Activated gamma-delta T cell treated with anti-CD3 and anti-CD28 coated beads, Interleukin-2, amount 50 U/mL, for 16 hours (primary cell): ENCODE measurements at regions not wholly inside any gene's neighbourhood (a gene's known extent, or its start where the extent isn't known, plus 50 kb on each side); places are given as distances from the start of the nearest gene placed in this dataset.
A peak's percentile ranks its signal among the peaks of the same experiment; 100 is the strongest.

Experiments
- DNase-seq: peaks from one replicate; pipeline ENCODE4 v3.0.0-alpha.2; 2020; ENCODE audit warnings: low read depth

DNA sequence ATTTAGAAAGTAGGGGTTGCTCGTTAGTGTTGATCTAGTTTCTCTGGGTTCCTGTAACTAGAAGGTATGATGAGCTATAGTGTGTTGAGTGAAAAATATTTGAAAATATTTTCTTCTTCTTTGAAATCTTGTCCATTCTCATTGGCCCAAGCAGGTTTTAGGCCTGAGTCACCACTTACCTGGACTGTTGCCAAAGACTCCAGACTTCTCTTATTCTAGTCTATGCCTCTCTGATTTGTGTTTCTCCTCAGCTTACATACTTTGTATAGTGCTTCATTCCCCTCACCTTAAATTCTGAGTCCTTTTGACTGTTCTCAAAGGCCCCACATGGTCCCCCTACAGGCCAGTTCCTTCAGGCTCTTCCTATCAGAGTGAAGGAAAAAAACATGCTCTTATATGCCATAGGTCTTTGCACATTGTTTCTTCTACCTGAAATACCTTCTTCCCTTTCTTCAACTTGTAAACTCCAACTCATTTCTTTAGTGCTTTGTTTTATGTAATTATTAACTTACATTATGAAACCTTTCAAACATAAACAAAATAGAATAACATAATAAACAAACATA, 258.2 kb downstream of the PPP1R2C start:
- DNase-seq: no peak

DNA sequence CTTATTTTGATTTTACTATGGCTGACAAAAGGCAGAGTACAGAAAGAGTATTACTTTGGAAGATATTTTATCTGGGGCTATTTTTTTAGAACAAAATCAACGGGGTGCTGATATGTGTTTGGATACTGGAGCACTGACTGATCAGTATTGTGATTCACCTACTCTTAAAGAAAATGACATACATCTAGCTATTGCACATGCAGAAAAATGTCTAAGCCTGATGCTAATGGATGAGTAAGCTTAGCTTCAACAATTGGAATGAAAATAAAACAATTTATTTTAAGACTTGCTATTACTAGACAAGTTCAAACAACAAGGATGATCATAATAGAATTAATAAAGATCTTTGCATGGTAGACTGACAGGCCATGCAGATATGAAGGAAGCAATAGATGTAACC, 262.0 kb downstream of the PPP1R2C start:
- DNase-seq: no peak

DNA sequence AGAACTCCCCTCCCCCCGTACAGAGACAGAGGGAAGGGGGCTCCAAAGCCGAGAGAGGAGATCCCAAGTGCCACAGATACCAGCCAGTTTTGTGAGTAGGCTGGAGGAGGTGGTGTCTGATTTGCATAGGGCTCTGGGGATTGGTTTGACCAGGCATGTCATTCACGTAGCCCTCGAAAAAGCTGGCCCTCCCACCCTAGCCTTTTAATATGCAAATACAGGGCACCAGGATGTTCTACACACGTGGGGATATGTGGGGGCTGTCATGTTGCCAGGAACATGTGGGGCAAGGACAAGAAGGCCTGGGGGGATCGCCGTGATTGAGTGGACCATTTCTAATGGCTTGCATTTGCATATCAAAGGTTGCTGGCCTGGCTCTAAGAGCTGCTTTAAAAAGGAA, 272.9 kb downstream of the PPP1R2C start:
- no peak for DNase-seq

DNA sequence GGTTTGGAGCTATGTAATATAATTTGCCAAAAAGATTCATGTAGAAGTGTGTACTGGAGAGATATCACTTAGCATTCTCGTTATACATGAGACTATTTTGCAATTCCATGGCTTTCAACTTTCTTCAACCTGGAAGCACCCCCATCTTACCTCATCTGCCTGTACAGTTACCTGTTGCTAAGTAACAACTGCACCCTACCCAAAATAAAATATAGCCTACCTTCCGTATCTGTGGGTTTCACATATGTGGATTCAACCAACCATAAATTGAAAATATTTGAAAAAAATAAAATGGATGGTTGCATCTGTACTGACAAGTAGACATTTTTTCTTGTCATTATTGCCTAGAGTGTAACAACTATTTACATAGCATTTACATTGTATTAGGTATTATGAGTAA, 278.3 kb downstream of the PPP1R2C start:
- no peak for DNase-seq

DNA sequence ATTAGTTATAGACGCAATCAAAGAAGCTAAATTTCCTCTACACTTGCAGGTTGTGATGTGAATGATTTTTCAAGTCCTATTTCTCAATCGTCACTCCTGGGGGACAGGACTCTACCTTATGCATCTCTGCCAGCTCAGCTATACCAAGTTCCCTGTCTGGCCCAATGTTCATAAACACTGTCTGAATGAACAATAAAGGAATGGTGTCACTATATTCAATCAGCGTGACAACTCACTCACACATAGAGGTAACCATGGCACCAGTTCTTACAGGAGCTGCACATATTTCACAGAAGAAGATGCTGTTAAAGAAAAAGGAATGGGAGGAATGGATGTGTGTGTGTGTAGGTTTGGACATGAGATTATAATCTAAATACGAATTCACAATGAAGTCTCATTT, 280.6 kb downstream of the PPP1R2C start:
- no peak for DNase-seq

DNA sequence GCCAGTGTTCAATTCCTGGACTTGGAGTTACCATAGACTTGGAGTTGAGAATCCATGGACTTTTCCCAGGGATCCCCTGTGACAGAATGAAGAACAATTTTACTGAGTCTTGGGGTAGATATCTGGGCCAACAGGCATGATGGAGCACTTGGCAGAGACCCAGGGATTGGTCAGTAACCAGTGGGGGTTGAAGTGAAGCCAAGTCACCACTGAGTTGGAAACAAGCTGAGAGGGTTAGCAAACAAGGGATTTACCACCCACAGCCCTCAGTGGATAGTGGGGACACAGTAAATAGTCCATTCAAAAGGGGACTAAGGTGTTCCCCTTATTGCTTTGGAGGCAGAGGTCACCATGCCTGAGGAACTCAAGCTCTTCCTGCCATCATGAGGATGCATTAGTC, 281.7 kb downstream of the PPP1R2C start:
- no peak for DNase-seq

DNA sequence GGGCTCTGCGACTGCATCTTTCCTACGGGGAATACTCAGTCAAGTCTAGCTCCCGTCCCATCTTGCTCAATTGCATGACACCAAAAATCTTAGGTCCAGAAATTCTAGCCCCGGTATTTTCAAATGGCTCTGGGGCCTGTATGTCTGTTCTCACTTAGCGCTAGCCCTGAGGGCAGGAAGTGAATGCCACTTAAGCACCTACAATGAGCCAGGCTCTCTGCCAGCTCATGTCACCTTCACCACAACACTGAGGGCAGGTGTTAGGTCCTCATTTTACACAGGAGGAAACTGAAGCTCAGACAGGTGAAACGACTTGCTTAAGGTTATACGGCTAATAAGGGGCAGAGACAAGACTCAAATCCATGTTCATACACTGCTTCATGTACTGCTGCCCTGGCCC, 282.8 kb downstream of the PPP1R2C start:
- DNase-seq: peak; percentile 7

DNA sequence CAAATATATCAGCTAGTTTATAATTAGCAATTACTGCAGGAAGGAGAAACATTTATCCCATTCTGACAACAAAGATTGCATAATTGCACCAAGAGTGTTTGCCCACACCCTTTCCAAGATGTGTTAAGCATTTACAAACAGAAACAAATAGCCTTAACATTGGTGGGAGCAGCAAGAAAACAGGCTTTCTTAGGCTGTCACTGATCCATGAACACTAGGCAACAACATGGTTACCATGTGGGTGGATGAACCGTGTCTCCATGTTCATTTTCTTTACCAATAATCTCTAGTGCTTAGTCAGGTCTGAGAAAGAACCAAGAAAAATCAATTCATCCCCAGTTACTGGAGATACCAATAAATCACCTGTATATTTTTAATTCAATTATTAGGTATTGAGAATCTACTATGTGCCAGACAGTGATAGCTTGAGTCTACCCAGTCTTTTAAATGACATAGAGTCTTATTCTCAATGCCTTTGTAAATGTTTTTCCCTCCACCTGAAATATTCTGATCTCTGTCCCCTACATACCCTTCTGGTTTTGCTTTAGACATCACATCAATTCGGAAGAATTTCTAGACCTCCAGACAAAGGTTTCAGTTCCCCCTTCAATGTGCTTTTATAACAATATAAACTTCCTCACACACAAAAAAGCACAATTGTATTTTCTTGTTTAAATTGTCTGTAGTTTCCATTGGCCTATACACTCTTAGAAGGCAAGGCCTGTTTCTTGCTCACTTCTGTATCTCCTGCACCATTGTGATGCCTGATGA, 286.6 kb downstream of the PPP1R2C start:
- DNase-seq: no peak

DNA sequence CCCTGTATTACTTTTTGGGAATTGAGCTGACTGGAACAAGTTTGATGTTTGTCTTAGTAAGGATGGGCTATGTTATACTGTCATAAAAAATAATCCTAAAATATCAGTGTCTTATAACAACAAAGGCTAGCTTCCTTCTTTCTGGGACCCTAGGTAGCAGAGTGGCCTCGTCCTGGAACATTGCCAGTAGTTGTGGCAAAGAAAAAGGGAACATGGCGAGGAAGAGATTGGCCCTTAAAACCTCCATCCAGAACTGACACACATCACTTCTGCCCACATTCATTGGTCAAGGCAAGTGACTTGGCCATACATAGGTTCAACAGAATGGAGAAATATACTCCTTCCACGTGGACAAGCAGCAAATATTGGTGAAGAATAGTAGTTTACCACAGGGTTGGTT, 287.9 kb downstream of the PPP1R2C start:
- no peak for DNase-seq

DNA sequence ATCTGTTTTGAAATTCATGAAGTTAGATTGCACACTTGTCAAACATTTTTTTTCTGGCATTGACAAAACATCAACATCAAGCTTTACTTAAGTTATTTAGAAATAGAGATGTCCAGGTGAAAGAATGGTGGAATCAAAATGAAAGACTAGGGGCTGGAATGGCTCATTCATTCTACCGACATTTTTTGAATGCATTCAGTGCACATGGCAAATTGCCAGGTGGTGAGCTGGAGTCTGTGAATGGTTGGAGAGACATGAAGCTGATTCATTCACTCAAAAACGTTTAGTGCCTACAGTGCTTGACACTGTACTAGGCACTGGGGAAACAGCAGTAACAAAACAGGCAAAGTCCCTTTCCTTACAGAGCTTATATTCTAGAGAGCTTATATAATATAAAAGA, 292.4 kb downstream of the PPP1R2C start:
- DNase-seq: no peak

DNA sequence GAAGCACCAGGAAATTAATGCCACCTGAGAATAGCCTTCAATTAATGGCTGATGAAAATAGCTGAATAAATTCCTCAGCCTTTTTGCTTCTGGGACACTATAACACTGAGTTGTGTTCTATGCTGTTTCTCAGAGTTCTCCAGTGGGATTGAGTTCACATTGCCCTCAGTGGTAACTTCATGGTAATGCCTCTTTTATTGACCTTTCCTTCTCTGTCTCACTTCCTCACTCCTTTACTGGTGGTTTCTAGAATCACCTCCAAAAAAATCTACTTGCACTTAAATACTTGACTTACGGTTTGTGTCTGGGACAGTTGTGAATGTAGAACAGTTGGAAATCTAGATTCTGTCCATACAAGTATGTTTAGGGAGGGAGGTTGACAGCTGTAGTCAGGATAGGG, 293.7 kb downstream of the PPP1R2C start:
- no peak for DNase-seq

DNA sequence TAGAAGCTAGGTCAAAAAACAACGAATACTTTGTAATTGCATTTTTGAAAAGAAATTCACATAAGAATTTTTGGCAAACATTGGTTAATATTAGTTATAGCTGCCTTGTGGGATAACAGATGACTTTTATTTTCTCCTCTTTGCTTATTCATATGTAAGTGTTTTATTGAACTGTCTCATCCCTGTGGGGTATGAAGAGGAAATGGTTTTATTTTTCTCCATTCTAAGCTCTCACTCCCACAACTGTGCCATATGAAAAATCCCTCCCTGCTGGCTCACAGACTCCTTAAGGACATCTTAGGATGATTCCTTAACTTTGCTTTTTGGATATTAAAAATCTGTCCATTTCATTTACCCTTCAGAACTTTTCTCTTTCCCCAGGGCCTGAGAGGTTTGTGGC, 300.6 kb downstream of the PPP1R2C start:
- DNase-seq: no peak

DNA sequence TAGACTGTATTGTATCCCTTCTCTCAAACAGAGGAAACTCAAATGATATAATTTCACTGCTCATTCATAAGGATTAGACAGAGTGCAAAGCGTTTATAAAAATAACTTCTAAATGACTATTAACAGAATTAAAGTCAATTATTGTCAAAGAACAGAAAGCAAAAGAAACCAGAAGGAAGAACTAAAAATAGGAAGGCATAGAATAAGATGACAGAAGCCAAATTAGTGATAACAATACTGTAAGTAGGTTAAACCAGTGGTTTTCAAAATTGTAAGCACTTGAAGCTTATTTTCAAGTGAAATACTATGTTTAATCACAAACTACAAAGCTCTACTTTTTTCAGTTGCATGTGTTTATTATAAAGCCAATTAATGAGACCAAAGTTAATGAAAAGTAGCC, 305.2 kb downstream of the PPP1R2C start:
- no peak for DNase-seq

DNA sequence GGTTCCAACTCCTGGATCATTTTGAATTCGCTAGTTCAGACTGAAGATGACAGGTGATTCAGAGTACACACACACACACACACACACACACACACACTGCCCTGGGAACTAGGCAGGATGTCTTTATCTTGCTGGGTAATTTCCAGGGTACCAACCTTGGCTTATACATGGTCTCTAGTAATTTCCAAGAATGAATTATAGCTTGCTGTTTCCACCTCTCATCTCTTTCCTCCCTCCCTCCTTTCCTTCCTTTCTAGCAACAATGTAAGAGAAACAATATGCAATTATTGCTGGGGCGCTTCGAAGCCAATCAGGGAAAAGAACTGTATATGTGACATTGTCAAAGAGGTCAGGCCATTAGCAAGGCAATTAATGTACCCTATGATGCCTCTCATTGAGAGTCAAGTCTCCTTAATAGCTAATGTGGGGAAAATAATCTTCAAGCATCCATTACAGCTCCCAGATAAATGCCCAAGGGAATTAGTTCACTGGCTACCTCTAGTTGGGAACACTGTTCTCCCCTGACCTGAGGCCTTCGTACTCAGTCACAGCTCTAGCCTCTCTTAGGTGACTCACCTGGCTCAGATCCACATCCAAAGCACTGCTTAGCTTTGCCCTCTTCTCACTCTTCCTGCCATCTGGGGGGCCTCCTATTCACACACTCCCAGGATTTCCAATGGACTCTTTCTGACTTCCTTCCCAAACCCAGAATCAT, 311.5 kb downstream of the PPP1R2C start:
- no peak for DNase-seq

DNA sequence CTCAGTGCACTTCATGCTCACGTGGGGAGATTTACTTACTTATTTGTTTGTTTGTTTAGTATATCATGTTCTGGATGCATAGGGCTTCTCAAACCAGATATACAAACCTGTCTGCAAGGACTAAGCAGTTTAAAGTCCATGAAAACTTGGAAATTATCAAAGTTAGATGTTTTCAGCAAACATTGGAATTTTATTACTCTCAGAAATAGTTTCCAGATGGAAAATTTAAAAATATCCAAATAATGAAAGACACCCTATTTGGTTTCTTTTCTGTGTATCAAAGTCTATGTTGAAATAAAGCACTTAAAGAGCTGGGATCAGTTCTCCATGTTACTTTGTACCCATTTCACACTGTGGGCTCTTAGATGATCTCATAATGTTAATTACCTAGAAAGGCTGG, 312.1 kb downstream of the PPP1R2C start:
- no peak for DNase-seq

DNA sequence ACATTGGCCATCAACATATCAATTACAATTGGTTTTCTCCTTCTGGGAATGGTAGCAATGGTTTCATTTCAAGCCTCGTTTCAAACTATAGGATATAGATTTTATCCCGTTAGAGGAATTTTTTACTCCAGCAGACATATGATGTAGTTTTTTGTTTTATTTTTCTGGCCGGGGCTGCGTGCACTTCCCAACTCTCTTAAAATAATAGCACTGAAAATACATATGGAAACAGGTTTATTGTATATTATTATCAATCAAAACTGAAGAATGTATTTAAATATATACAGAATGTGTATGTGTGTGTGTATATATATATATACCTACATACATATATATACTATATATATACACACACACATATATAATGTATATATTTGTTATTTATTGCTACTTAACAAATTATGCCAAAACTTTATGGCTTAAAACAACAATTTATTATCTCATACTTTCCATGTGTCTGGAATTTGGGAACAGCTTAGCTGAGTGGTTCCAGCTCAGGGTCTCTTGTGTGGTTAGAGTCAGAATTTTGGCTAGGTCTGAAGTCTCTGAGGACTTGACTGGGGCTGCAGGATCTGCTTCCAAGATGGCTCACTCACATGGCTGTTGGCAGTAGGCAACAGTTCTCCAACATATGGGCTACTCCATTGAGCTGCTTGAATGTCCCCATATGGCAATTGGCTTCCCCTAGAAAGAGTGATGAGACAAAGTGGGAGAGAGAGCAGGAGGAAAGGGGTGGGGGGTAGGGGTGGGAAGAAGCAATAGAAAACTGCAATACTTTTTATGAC, 314.1 kb downstream of the PPP1R2C start:
- DNase-seq: no peak

DNA sequence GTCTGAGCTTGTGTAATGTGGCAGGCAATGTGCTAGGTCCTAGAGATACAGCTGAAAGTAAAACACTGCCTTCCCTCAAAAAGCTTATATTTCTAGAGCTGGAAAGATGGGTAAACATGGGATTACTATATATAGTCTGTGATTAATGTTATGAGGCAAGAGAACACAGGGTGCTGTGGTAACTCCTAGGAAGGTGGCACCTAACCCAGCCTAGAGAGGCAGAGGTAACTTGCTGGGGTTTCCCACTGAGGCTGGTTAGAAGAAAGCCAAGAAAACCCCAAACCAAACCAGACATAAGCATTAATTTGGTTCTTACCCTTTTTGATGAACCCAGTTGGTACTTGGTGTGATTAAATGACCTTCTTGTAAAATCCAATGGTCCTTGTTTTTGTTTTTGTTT, 315.0 kb downstream of the PPP1R2C start:
- no peak for DNase-seq

DNA sequence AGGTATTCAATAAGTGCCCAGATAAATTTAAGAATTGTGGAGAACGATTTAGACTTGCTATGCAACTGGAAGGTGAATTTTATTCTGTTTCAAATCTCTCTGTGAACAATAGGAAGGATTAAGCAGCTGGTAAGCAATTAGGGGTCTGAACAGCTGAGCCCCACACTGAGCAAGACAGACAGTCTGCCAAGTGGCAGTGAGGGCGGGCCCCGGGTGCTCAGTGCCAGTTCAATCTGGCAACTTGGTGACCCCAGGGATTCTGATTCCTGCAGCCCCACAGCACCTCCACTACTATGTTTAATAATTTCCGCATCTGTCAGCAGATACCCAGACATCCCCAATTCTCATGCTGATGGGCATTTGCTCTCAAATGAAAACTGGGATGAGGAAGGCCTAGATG, 317.3 kb downstream of the PPP1R2C start:
- no peak for DNase-seq

DNA sequence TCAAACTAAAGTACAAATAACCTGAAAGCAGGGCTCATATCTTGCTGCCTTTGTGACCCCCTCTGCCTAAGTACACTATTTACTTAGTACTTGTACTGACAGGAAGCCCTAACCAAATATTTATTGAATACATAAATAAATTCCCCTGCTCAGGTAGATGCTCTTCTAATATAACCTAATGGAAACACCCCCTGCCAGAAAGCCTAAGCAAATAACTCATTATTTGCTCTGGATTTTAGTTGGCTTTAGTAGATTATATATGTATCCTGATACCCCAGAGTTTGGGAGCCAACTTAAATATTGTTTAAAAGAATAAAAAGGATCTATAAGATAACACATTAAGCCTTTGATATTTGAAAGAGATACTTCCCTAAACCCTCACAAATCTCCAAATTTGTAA, 318.2 kb downstream of the PPP1R2C start:
- no peak for DNase-seq

DNA sequence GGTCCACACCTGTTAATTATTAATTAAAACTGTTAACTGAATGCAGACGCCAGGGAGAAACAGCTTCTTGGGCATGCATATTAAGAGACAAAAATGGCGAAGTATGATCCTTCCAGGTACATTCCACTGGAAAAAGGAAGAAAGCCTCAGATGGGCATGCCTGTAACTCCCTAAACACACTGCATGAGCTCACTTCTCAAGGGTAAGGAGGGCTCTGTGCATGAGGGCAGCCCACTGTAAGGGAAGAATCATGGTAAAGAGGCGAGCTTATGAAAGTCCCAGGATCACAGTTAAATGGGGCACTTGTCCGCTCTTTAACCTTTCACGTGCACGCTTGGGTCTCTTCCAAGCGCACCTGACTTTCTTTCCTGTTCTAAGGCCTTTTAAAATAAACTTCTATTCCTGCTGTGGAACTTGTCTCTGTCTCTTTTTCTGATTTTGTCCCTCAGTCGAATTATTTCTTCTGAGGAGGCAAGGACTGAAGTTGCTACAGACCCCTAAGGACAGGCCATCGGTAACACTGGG, 321.7 kb downstream of the PPP1R2C start:
- no peak for DNase-seq

DNA sequence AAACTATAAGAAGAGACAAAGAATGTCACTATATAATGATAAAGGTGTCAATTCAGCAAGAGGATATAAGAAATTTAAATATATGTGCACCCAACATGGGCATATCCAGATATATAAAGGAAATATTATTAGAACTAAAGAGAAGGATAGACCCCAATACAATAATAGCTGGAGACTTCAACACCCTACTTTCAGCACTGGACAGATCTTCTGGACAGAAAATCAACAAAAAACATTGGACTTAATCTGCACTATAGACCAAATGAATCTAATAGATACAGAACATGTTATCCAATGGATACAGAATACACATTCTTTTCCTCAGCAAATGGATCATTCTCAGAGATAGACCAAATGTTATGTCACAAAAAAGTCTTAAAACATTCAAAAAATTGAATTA, 327.7 kb downstream of the PPP1R2C start:
- no peak for DNase-seq

DNA sequence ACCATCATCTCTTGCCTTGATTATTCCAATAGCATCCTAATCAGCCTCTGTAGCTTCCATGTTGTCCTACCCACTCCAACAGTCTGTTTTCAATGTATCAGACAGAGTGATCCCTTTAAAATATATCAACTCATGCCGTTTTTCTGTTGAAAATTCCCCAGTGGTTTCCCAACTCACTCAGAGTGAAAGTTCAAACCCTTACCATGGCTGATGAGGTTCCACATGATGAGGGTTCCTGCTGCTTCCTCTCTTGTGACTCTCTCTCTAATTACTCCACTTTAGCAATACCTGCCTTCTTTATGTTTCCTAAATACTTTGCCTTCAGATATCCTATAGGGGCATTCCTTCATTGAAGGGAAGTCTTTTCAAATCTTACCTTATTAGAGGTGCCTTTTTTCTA, 334.7 kb downstream of the PPP1R2C start:
- no peak for DNase-seq

DNA sequence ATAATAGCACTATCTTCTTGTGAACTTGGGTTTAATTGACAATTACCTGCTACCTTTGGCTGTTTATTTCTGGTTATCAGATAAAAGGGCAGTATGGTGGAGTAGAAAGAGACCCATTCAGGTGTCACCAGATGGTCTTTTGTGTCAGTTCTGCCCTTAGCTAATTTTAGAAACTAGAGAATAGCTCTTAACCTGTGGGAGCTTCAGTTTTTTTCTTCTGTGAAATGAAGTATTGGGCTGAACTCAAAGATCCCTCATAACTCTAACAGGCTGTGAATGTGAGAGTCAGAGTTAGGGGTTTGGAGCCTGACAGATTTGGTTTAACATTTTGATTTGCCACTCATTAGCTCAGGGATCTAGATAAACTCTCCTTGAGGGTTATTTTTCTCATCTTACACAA, 335.2 kb downstream of the PPP1R2C start:
- DNase-seq: no peak
